ENCODE measurements at regions not wholly inside any gene's neighbourhood (a gene's known extent, or its start where the extent isn't known, plus 50 kb on each side); places are given as distances from the start of the nearest gene placed in this dataset.
A peak's percentile ranks its signal among the peaks of the same experiment; 100 is the strongest.

DNA sequence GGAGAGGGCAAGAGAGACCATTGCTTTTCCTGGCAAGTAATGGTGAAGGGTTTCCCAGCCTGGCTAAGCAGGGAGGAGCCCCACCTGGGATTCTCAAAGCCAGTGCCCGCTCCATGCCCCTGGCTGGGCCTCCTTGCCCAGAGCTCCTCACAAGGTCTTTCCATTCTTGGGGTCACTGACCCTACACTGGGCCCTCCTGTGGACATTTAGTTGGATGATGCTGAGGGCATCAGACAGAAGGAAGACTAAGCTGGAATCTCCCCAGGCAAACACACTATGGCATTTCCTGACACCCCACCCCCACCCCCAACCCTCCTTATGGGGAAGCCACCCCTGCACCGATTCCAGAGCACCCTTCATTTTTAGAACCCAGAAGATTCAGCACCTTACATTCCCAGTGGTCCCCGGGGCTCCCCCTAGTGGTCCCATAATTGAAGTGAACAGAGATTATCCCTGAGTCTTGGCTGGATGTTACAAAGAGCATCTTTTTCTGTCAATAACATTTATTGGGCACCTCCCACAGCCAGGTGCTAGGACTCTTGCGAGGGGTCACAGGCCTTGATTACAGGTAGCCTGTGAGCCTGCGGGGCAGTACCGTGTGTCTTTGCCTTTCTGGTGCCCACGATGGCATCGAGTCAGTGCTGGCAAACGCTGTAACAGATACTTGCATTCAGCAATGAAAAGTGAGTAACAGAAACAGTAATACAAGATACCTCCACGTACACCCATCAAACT is 548.5 kb downstream of the BUD13 start:
- H3K9ac ChIP-seq (ENCODE audit: low read length): no peak overlapping the region
- H3K27ac ChIP-seq (ENCODE audit: low read length): no peak overlapping the region
- H3K79me2 ChIP-seq (replicated peaks; ENCODE audit: insufficient read depth, low read length): no peaks in the 10 kb centered on the region
- H3K4me2 ChIP-seq (ENCODE audit: low read length): no peak overlapping the region
- no peaks in the 10 kb centered on the region for H3F3A ChIP-seq (ENCODE audit: insufficient read depth, low read length, poor library complexity, severe bottlenecking)
- no peaks in the 10 kb centered on the region for H4K20me1 ChIP-seq (ENCODE audit: insufficient read depth)
- no peaks in the 10 kb centered on the region for H3K9me2 ChIP-seq (ENCODE audit: insufficient read depth, low read length)
- no peaks in the 10 kb centered on the region for H3K27me3 ChIP-seq (ENCODE audit: insufficient read depth, low read depth, low read length)
- H3K4me3 ChIP-seq (ENCODE audit: low read length): no peak overlapping the region
- no peaks in the 10 kb centered on the region for H3K9me3 ChIP-seq (ENCODE audit: low read length)
- TF ChIP-seq, protein P1, sequence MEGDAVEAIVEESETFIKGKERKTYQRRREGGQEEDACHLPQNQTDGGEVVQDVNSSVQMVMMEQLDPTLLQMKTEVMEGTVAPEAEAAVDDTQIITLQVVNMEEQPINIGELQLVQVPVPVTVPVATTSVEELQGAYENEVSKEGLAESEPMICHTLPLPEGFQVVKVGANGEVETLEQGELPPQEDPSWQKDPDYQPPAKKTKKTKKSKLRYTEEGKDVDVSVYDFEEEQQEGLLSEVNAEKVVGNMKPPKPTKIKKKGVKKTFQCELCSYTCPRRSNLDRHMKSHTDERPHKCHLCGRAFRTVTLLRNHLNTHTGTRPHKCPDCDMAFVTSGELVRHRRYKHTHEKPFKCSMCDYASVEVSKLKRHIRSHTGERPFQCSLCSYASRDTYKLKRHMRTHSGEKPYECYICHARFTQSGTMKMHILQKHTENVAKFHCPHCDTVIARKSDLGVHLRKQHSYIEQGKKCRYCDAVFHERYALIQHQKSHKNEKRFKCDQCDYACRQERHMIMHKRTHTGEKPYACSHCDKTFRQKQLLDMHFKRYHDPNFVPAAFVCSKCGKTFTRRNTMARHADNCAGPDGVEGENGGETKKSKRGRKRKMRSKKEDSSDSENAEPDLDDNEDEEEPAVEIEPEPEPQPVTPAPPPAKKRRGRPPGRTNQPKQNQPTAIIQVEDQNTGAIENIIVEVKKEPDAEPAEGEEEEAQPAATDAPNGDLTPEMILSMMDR (IDR thresholded peaks at IDR 0.05; ENCODE audit: poor library complexity, severe bottlenecking): peak; percentile 61
- TF ChIP-seq POLR2AphosphoS5 (IDR thresholded peaks at IDR 0.05): no peak
- TF ChIP-seq RAD21 (conservative IDR thresholded peaks at IDR 0.05): peak; percentile 54
- TF ChIP-seq SMC3 (conservative IDR thresholded peaks at IDR 0.05; ENCODE audit: poor library complexity): peak; percentile 60
- TF ChIP-seq EP300 (conservative IDR thresholded peaks at IDR 0.05; ENCODE audit: poor library complexity, severe bottlenecking): no peak
- TF ChIP-seq, protein P2, sequence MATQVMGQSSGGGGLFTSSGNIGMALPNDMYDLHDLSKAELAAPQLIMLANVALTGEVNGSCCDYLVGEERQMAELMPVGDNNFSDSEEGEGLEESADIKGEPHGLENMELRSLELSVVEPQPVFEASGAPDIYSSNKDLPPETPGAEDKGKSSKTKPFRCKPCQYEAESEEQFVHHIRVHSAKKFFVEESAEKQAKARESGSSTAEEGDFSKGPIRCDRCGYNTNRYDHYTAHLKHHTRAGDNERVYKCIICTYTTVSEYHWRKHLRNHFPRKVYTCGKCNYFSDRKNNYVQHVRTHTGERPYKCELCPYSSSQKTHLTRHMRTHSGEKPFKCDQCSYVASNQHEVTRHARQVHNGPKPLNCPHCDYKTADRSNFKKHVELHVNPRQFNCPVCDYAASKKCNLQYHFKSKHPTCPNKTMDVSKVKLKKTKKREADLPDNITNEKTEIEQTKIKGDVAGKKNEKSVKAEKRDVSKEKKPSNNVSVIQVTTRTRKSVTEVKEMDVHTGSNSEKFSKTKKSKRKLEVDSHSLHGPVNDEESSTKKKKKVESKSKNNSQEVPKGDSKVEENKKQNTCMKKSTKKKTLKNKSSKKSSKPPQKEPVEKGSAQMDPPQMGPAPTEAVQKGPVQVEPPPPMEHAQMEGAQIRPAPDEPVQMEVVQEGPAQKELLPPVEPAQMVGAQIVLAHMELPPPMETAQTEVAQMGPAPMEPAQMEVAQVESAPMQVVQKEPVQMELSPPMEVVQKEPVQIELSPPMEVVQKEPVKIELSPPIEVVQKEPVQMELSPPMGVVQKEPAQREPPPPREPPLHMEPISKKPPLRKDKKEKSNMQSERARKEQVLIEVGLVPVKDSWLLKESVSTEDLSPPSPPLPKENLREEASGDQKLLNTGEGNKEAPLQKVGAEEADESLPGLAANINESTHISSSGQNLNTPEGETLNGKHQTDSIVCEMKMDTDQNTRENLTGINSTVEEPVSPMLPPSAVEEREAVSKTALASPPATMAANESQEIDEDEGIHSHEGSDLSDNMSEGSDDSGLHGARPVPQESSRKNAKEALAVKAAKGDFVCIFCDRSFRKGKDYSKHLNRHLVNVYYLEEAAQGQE (IDR thresholded peaks at IDR 0.05; ENCODE audit: borderline replicate concordance): no peak
- TF ChIP-seq MXI1 (conservative IDR thresholded peaks at IDR 0.05; ENCODE audit: poor library complexity, severe bottlenecking): no peak
- H2AFZ ChIP-seq (ENCODE audit: low read depth, low read length): no peak overlapping the region
- no peaks in the 10 kb centered on the region for H3K36me3 ChIP-seq (ENCODE audit: insufficient read depth, low read length)

DNA sequence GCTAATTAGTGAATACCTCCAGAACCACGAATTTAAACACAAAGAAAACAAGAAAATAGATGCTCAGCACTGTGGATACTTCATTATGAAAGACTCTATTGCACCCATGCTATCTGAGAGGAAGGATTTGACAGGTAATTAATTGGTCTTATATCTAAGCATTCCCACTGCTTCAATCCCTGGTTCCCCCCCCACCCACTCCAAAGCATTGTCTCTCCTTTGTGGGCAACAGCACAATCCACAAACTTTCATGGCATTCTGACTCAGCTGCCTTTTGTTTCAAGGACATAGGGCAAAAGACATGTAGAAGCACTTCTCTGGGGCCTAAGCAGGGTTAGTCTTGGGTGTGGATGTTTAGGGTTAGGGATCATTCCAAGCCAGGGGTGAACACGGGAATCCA is 551.4 kb downstream of the BUD13 start:
- Histone ChIP-seq H3K36me3 (ENCODE audit: insufficient read depth, low read length) (no peaks in the 10 kb centered on the region), H3K27ac (ENCODE audit: low read length) (no peak overlapping the region), H3K9ac (ENCODE audit: low read length) (no peak overlapping the region), H3K4me2 (ENCODE audit: low read length) (no peak overlapping the region), H4K20me1 (ENCODE audit: insufficient read depth) (no peaks in the 10 kb centered on the region), H3K9me3 (ENCODE audit: low read length) (no peaks in the 10 kb centered on the region), H3K9me2 (ENCODE audit: insufficient read depth, low read length) (no peaks in the 10 kb centered on the region), H3K27me3 (ENCODE audit: insufficient read depth, low read depth, low read length) (no peaks in the 10 kb centered on the region), H3K79me2 (replicated peaks; ENCODE audit: insufficient read depth, low read length) (no peaks in the 10 kb centered on the region), H3K4me3 (ENCODE audit: low read length) (no peak overlapping the region), H2AFZ (ENCODE audit: low read depth, low read length) (no peak overlapping the region), H3F3A (ENCODE audit: insufficient read depth, low read length, poor library complexity, severe bottlenecking) (no peaks in the 10 kb centered on the region)
- TF ChIP-seq, protein P2 (IDR thresholded peaks at IDR 0.05; ENCODE audit: borderline replicate concordance): no peak
- TF ChIP-seq EP300 (conservative IDR thresholded peaks at IDR 0.05; ENCODE audit: poor library complexity, severe bottlenecking) (no peak), RAD21 (conservative IDR thresholded peaks at IDR 0.05) (no peak), SMC3 (conservative IDR thresholded peaks at IDR 0.05; ENCODE audit: poor library complexity) (no peak), POLR2AphosphoS5 (IDR thresholded peaks at IDR 0.05) (no peak), TAF1 (IDR thresholded peaks at IDR 0.05; ENCODE audit: low read depth) (no peak), MXI1 (conservative IDR thresholded peaks at IDR 0.05; ENCODE audit: poor library complexity, severe bottlenecking) (no peak), EZH2 (IDR thresholded peaks at IDR 0.05; ENCODE audit: borderline replicate concordance, insufficient read depth, low read length, poor library complexity, severe bottlenecking) (no peak)
- TF ChIP-seq, protein P1 (IDR thresholded peaks at IDR 0.05; ENCODE audit: poor library complexity, severe bottlenecking): no peak

All from neural cell (in vitro differentiated cells).